ENCODE measurements at regions not wholly inside any gene's neighbourhood (a gene's known extent, or its start where the extent isn't known, plus 50 kb on each side); places are given as distances from the start of the nearest gene placed in this dataset.
"Not testable (repeated sequence)": the region's sequence is repeated elsewhere in the genome, so short reads cannot be mapped to it uniquely, and the experiment has no call there.

GRCh38 chr12:58673021-58673420, 247.3 kb downstream of the LRIG3 start:
- no peaks in the 10 kb centered on the region for H3K9me3 ChIP-seq
- Mint-ChIP-seq H3K4me3 (no peak overlapping the region), H3K36me3 (no peaks in the 10 kb centered on the region), H3K9me3 (peaks cover 5 to 7% (median 5%) of the 10 kb centered on the region in 3 donors), H3K4me1 (no peaks in the 10 kb centered on the region), H3K27me3 (no peaks in the 10 kb centered on the region), H3K27ac (no peak overlapping the region)
- no peaks in the 10 kb centered on the region for H3K27me3 ChIP-seq (replicated peaks in 1 of 2; ENCODE audit: control insufficient read depth in 2 of 2, extremely low read depth in 1 of 2, insufficient read depth in 2 of 2, low read length in 1 of 2)
- no peaks in the 10 kb centered on the region for H3K36me3 ChIP-seq (ENCODE audit: control insufficient read depth in 2 of 2, extremely low read depth in 1 of 2, insufficient read depth in 1 of 2, low read length in 1 of 2)
- no peak for ATAC-seq (replicated peaks in 1 of 4)
- no peak overlapping the region for H3K4me3 ChIP-seq (ENCODE audit: control insufficient read depth in 1 of 2, extremely low read depth in 1 of 2, low read length in 1 of 2)
- no peak for DNase-seq
- H3K4me1 ChIP-seq (ENCODE audit: control insufficient read depth in 1 of 2, extremely low read depth in 1 of 2, insufficient read depth in 2 of 2, low read length in 2 of 2), result no peaks in the 10 kb centered on the region
- no peak overlapping the region for H3K27ac ChIP-seq (ENCODE audit: low read length)
- ChIA-PET CTCF (no interaction called here), POLR2A (no interaction called here)

GRCh38 chr12:58677833-58678232, 242.5 kb downstream of the LRIG3 start:
- no CpG with 5 or more reads among the region's 3 CpGs for WGBS (ENCODE audit: insufficient coverage)
- H3K27me3 Mint-ChIP-seq; H3K27ac ChIP-seq (ENCODE audit: low read length); H3K9me3 ChIP-seq; DNase-seq; H3K36me3 Mint-ChIP-seq; H3K4me1 ChIP-seq (ENCODE audit: control insufficient read depth in 1 of 2, extremely low read depth in 1 of 2, insufficient read depth in 2 of 2, low read length in 2 of 2); CTCF ChIA-PET; H3K4me3 Mint-ChIP-seq; H3K36me3 ChIP-seq (ENCODE audit: control insufficient read depth in 2 of 2, extremely low read depth in 1 of 2, insufficient read depth in 1 of 2, low read length in 1 of 2); H3K27ac Mint-ChIP-seq; POLR2A ChIA-PET; H3K27me3 ChIP-seq (replicated peaks in 1 of 2; ENCODE audit: control insufficient read depth in 2 of 2, extremely low read depth in 1 of 2, insufficient read depth in 2 of 2, low read length in 1 of 2); H3K4me3 ChIP-seq (ENCODE audit: control insufficient read depth in 1 of 2, extremely low read depth in 1 of 2, low read length in 1 of 2); ATAC-seq (replicated peaks in 1 of 4); H3K4me1 Mint-ChIP-seq: not testable (repeated sequence)
- H3K9me3 Mint-ChIP-seq, result peaks cover 11 to 23% (median 21%) of the 10 kb centered on the region in 3 donors

GRCh38 chr12:58678753-58679152, 241.6 kb downstream of the LRIG3 start:
- ChIA-PET CTCF (no interaction called here), POLR2A (interaction anchor here in 1 of 2 donors (0.6 kb wide), 1 partner anchor 471 kb away, joined by 3 read pairs; no protein-coding TSS in a partner anchor)
- no peaks in the 10 kb centered on the region for H3K36me3 ChIP-seq (ENCODE audit: control insufficient read depth in 2 of 2, extremely low read depth in 1 of 2, insufficient read depth in 1 of 2, low read length in 1 of 2)
- Mint-ChIP-seq H3K27me3 (no peaks in the 10 kb centered on the region), H3K4me1 (no peaks in the 10 kb centered on the region), H3K27ac (no peak overlapping the region), H3K9me3 (peaks cover 11 to 23% (median 21%) of the 10 kb centered on the region in 3 donors), H3K4me3 (no peak overlapping the region), H3K36me3 (no peaks in the 10 kb centered on the region)
- no peak for ATAC-seq (replicated peaks in 1 of 4)
- H3K27me3 ChIP-seq (replicated peaks in 1 of 2; ENCODE audit: control insufficient read depth in 2 of 2, extremely low read depth in 1 of 2, insufficient read depth in 2 of 2, low read length in 1 of 2), result no peaks in the 10 kb centered on the region
- H3K27ac ChIP-seq (ENCODE audit: low read length), result no peak overlapping the region
- no CpG with 5 or more reads among the region's 2 CpGs for WGBS (ENCODE audit: insufficient coverage)
- no peak overlapping the region for H3K4me3 ChIP-seq (ENCODE audit: control insufficient read depth in 1 of 2, extremely low read depth in 1 of 2, low read length in 1 of 2)
- H3K9me3 ChIP-seq, result no peaks in the 10 kb centered on the region
- H3K4me1 ChIP-seq (ENCODE audit: control insufficient read depth in 1 of 2, extremely low read depth in 1 of 2, insufficient read depth in 2 of 2, low read length in 2 of 2), result no peaks in the 10 kb centered on the region
- no peak for DNase-seq

- DNase-seq, result no peak
- Mint-ChIP-seq H3K27ac (no peak overlapping the region), H3K27me3 (no peaks in the 10 kb centered on the region), H3K36me3 (no peaks in the 10 kb centered on the region), H3K4me1 (no peaks in the 10 kb centered on the region), H3K9me3 (peaks cover 8 to 19% (median 19%) of the 10 kb centered on the region in 3 donors), H3K4me3 (no peak overlapping the region)
- no CpG with 5 or more reads among the region's 2 CpGs for WGBS (ENCODE audit: insufficient coverage)
- Histone ChIP-seq H3K36me3 (ENCODE audit: control insufficient read depth in 2 of 2, extremely low read depth in 1 of 2, insufficient read depth in 1 of 2, low read length in 1 of 2) (no peaks in the 10 kb centered on the region), H3K9me3 (no peaks in the 10 kb centered on the region), H3K27ac (ENCODE audit: low read length) (no peak overlapping the region), H3K4me3 (ENCODE audit: control insufficient read depth in 1 of 2, extremely low read depth in 1 of 2, low read length in 1 of 2) (no peak overlapping the region), H3K27me3 (replicated peaks in 1 of 2; ENCODE audit: control insufficient read depth in 2 of 2, extremely low read depth in 1 of 2, insufficient read depth in 2 of 2, low read length in 1 of 2) (no peaks in the 10 kb centered on the region), H3K4me1 (ENCODE audit: control insufficient read depth in 1 of 2, extremely low read depth in 1 of 2, insufficient read depth in 2 of 2, low read length in 2 of 2) (no peaks in the 10 kb centered on the region)
- no peak for ATAC-seq (replicated peaks in 1 of 4)
- ChIA-PET CTCF (interaction anchor here in 1 of 2 donors (0.6 kb wide), 1 partner anchor 9 kb away, joined by 3 read pairs; no protein-coding TSS in a partner anchor), POLR2A (no interaction called here)
Measured at GRCh38 chr12:58681730-58682129, 238.6 kb downstream of the LRIG3 start.

GRCh38 chr12:58695263-58695662, 225.0 kb downstream of the LRIG3 start:
- Histone ChIP-seq H3K27me3 (replicated peaks in 1 of 2; ENCODE audit: control insufficient read depth in 2 of 2, extremely low read depth in 1 of 2, insufficient read depth in 2 of 2, low read length in 1 of 2) (no peaks in the 10 kb centered on the region), H3K9me3 (no peaks in the 10 kb centered on the region), H3K36me3 (ENCODE audit: control insufficient read depth in 2 of 2, extremely low read depth in 1 of 2, insufficient read depth in 1 of 2, low read length in 1 of 2) (no peaks in the 10 kb centered on the region), H3K4me3 (ENCODE audit: control insufficient read depth in 1 of 2, extremely low read depth in 1 of 2, low read length in 1 of 2) (no peak overlapping the region), H3K27ac (ENCODE audit: low read length) (no peak overlapping the region), H3K4me1 (ENCODE audit: control insufficient read depth in 1 of 2, extremely low read depth in 1 of 2, insufficient read depth in 2 of 2, low read length in 2 of 2) (no peaks in the 10 kb centered on the region)
- CTCF ChIA-PET, result no interaction called here
- H3K27me3 Mint-ChIP-seq, result no peaks in the 10 kb centered on the region
- H3K36me3 Mint-ChIP-seq, result no peaks in the 10 kb centered on the region
- no peak for ATAC-seq (replicated peaks in 1 of 4)
- no peak overlapping the region for H3K27ac Mint-ChIP-seq
- DNase-seq, result no peak
- peaks cover 19 to 42% (median 24%) of the 10 kb centered on the region in 3 donors for H3K9me3 Mint-ChIP-seq
- POLR2A ChIA-PET, result no interaction called here
- H3K4me3 Mint-ChIP-seq, result no peak overlapping the region
- no peaks in the 10 kb centered on the region for H3K4me1 Mint-ChIP-seq
- 94% methylated on average over 6 of the region's 11 CpGs for WGBS (ENCODE audit: insufficient coverage)

- 85% methylated on average over 8 of the region's 8 CpGs for WGBS (ENCODE audit: insufficient coverage)
- Histone ChIP-seq H3K27ac (ENCODE audit: low read length) (no peak overlapping the region), H3K27me3 (replicated peaks in 1 of 2; ENCODE audit: control insufficient read depth in 2 of 2, extremely low read depth in 1 of 2, insufficient read depth in 2 of 2, low read length in 1 of 2) (no peaks in the 10 kb centered on the region), H3K4me1 (ENCODE audit: control insufficient read depth in 1 of 2, extremely low read depth in 1 of 2, insufficient read depth in 2 of 2, low read length in 2 of 2) (no peaks in the 10 kb centered on the region), H3K9me3 (no peaks in the 10 kb centered on the region), H3K36me3 (ENCODE audit: control insufficient read depth in 2 of 2, extremely low read depth in 1 of 2, insufficient read depth in 1 of 2, low read length in 1 of 2) (no peaks in the 10 kb centered on the region), H3K4me3 (ENCODE audit: control insufficient read depth in 1 of 2, extremely low read depth in 1 of 2, low read length in 1 of 2) (no peak overlapping the region)
- ATAC-seq (replicated peaks in 1 of 4), result no peak
- Mint-ChIP-seq H3K9me3 (peaks cover 9 to 30% (median 12%) of the 10 kb centered on the region in 3 donors), H3K27ac (no peak overlapping the region), H3K4me3 (no peak overlapping the region), H3K4me1 (no peaks in the 10 kb centered on the region), H3K27me3 (no peaks in the 10 kb centered on the region), H3K36me3 (no peaks in the 10 kb centered on the region)
- CTCF ChIA-PET, result no interaction called here
- POLR2A ChIA-PET, result no interaction called here
- no peak for DNase-seq
Measured at GRCh38 chr12:58701536-58701935, 218.8 kb downstream of the LRIG3 start.

DNA sequence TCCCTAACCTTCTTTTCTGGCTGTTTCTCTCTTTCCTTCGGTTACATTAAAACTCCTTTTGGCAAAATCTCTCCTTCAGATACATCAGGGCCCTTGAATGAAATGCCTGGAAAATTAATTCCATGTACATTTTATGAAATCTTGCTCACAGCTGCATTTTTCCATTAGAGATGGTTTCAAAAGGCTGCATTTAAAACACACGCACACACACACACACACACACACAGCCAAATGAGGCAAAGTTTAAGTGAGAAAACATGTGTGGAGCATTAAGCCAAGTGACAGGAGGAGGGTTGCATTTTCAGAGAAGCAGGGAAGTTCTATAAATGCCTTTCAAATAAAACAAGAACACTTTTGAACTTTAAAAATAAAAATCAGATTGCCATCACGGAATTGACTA, 216.4 kb downstream of the LRIG3 start:
- Mint-ChIP-seq H3K4me1 (no peaks in the 10 kb centered on the region), H3K27ac (no peak overlapping the region), H3K9me3 (peaks cover 13 to 37% (median 19%) of the 10 kb centered on the region in 3 donors), H3K36me3 (no peaks in the 10 kb centered on the region), H3K4me3 (no peak overlapping the region), H3K27me3 (no peaks in the 10 kb centered on the region)
- POLR2A ChIA-PET, result no interaction called here
- DNase-seq (no peak), ATAC-seq (replicated peaks in 1 of 4) (no peak)
- CTCF ChIA-PET, result no interaction called here
- Histone ChIP-seq H3K27me3 (replicated peaks in 1 of 2; ENCODE audit: control insufficient read depth in 2 of 2, extremely low read depth in 1 of 2, insufficient read depth in 2 of 2, low read length in 1 of 2) (no peaks in the 10 kb centered on the region), H3K4me3 (ENCODE audit: control insufficient read depth in 1 of 2, extremely low read depth in 1 of 2, low read length in 1 of 2) (no peak overlapping the region), H3K27ac (ENCODE audit: low read length) (no peak overlapping the region), H3K4me1 (ENCODE audit: control insufficient read depth in 1 of 2, extremely low read depth in 1 of 2, insufficient read depth in 2 of 2, low read length in 2 of 2) (no peaks in the 10 kb centered on the region), H3K36me3 (ENCODE audit: control insufficient read depth in 2 of 2, extremely low read depth in 1 of 2, insufficient read depth in 1 of 2, low read length in 1 of 2) (no peaks in the 10 kb centered on the region), H3K9me3 (no peaks in the 10 kb centered on the region)
- no CpG with 5 or more reads among the region's 3 CpGs for WGBS (ENCODE audit: insufficient coverage)
